ENCODE measurements at regions not wholly inside any gene's neighbourhood (a gene's known extent, or its start where the extent isn't known, plus 50 kb on each side); places are given as distances from the start of the nearest gene placed in this dataset.

- no peaks in the 10 kb centered on the region for H3K27me3 ChIP-seq (ENCODE audit: control insufficient read depth, extremely low read depth, insufficient read depth, low read length)
- H2AFZ ChIP-seq (ENCODE audit: control insufficient read depth, low read length) = no peak overlapping the region
- H3K4me2 ChIP-seq (ENCODE audit: control insufficient read depth, extremely low read depth, insufficient read depth, low read depth, low read length) = no peak overlapping the region
- dilution Hi-C loops (cut with MboI; ENCODE audit: extremely low pct_ligation_motif_present, low sequenced_read_pairs) = no loop called here
- no peak overlapping the region for H3K9ac ChIP-seq (ENCODE audit: control insufficient read depth, extremely low read depth, insufficient read depth, low read length)
- H3K27ac ChIP-seq (ENCODE audit: control insufficient read depth, insufficient read depth, low read length) = no peak overlapping the region
- H3K9me1 ChIP-seq (ENCODE audit: control insufficient read depth, extremely low read depth, insufficient read depth, low read length) = no peaks in the 10 kb centered on the region
- no peaks in the 10 kb centered on the region for H4K20me1 ChIP-seq (ENCODE audit: control insufficient read depth, extremely low read depth, insufficient read depth, low read length)
- FAIRE-seq (no peak), DNase-seq (ENCODE audit: low read depth, low spot score) (no peak)
- H3K4me3 ChIP-seq (ENCODE audit: control insufficient read depth in 2 of 3, extremely low read depth in 1 of 3, insufficient read depth in 2 of 3, low read depth in 1 of 3, low read length in 3 of 3) = no peak overlapping the region
- H3K9me3 ChIP-seq (ENCODE audit: control insufficient read depth, low read depth, low read length) = no peaks in the 10 kb centered on the region
- no peaks in the 10 kb centered on the region for H3K79me2 ChIP-seq (ENCODE audit: control insufficient read depth, insufficient read depth, low read length)
- TF ChIP-seq EZH2 (IDR thresholded peaks at IDR 0.05; ENCODE audit: low read length) = no peak
- TF ChIP-seq, protein P1, sequence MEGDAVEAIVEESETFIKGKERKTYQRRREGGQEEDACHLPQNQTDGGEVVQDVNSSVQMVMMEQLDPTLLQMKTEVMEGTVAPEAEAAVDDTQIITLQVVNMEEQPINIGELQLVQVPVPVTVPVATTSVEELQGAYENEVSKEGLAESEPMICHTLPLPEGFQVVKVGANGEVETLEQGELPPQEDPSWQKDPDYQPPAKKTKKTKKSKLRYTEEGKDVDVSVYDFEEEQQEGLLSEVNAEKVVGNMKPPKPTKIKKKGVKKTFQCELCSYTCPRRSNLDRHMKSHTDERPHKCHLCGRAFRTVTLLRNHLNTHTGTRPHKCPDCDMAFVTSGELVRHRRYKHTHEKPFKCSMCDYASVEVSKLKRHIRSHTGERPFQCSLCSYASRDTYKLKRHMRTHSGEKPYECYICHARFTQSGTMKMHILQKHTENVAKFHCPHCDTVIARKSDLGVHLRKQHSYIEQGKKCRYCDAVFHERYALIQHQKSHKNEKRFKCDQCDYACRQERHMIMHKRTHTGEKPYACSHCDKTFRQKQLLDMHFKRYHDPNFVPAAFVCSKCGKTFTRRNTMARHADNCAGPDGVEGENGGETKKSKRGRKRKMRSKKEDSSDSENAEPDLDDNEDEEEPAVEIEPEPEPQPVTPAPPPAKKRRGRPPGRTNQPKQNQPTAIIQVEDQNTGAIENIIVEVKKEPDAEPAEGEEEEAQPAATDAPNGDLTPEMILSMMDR (optimal IDR thresholded peaks at IDR 0.05 in 1 of 3, IDR thresholded peaks at IDR 0.05 in 1 of 3, conservative IDR thresholded peaks at IDR 0.05 in 1 of 3; ENCODE audit: extremely low read depth in 1 of 3, insufficient read depth in 2 of 3, low read length in 3 of 3) = no peak
- H3K4me1 ChIP-seq (ENCODE audit: control insufficient read depth, extremely low read depth, insufficient read depth, low read length) = no peaks in the 10 kb centered on the region
- H3K36me3 ChIP-seq (ENCODE audit: control insufficient read depth in 2 of 2, extremely low read depth in 1 of 2, insufficient read depth in 2 of 2, low read length in 2 of 2) = no peaks in the 10 kb centered on the region
Measured at GRCh38 chr5:161152415-161152940, 300.5 kb upstream of the ATP10B start.

- dilution Hi-C loops (cut with MboI; ENCODE audit: extremely low pct_ligation_motif_present, low sequenced_read_pairs) = no loop called here
- no peaks in the 10 kb centered on the region for H3K9me3 ChIP-seq (ENCODE audit: control insufficient read depth, low read depth, low read length)
Measured at GRCh38 chr5:161150441-161150988, 298.5 kb upstream of the ATP10B start.

More at GRCh38 chr5:161150441-161150988, 298.5 kb upstream of the ATP10B start:
- Histone ChIP-seq H3K36me3 (ENCODE audit: control insufficient read depth in 2 of 2, extremely low read depth in 1 of 2, insufficient read depth in 2 of 2, low read length in 2 of 2) (no peaks in the 10 kb centered on the region), H4K20me1 (ENCODE audit: control insufficient read depth, extremely low read depth, insufficient read depth, low read length) (no peaks in the 10 kb centered on the region), H3K4me2 (ENCODE audit: control insufficient read depth, extremely low read depth, insufficient read depth, low read depth, low read length) (no peak overlapping the region), H3K79me2 (ENCODE audit: control insufficient read depth, insufficient read depth, low read length) (no peaks in the 10 kb centered on the region), H3K9me1 (ENCODE audit: control insufficient read depth, extremely low read depth, insufficient read depth, low read length) (no peaks in the 10 kb centered on the region), H3K9ac (ENCODE audit: control insufficient read depth, extremely low read depth, insufficient read depth, low read length) (no peak overlapping the region), H3K4me1 (ENCODE audit: control insufficient read depth, extremely low read depth, insufficient read depth, low read length) (no peaks in the 10 kb centered on the region), H3K4me3 (ENCODE audit: control insufficient read depth in 2 of 3, extremely low read depth in 1 of 3, insufficient read depth in 2 of 3, low read depth in 1 of 3, low read length in 3 of 3) (no peak overlapping the region), H3K27ac (ENCODE audit: control insufficient read depth, insufficient read depth, low read length) (no peak overlapping the region), H2AFZ (ENCODE audit: control insufficient read depth, low read length) (no peak overlapping the region), H3K27me3 (ENCODE audit: control insufficient read depth, extremely low read depth, insufficient read depth, low read length) (no peaks in the 10 kb centered on the region)
- TF ChIP-seq EZH2 (IDR thresholded peaks at IDR 0.05; ENCODE audit: low read length) = no peak
- TF ChIP-seq, protein P1 (optimal IDR thresholded peaks at IDR 0.05 in 1 of 3, IDR thresholded peaks at IDR 0.05 in 1 of 3, conservative IDR thresholded peaks at IDR 0.05 in 1 of 3; ENCODE audit: extremely low read depth in 1 of 3, insufficient read depth in 2 of 3, low read length in 3 of 3) = no peak
- FAIRE-seq (no peak), DNase-seq (ENCODE audit: low read depth, low spot score) (no peak)

All from keratinocyte (primary cell).